CMK (cell line): ENCODE measurements at regions not wholly inside any gene's neighbourhood (a gene's known extent, or its start where the extent isn't known, plus 50 kb on each side); places are given as distances from the start of the nearest gene placed in this dataset.
"Not testable (repeated sequence)": the region's sequence is repeated elsewhere in the genome, so short reads cannot be mapped to it uniquely, and the experiment has no call there.

Source experiments
- DNase-seq: peaks from one replicate; pipeline ENCODE4 v3.0.0-alpha.2; 2010; ENCODE audit warnings: low read depth

GRCh38 chrX:68995780-68996551 is 167.1 kb downstream of the EFNB1 start:
- DNase-seq: no peak

- DNase-seq: no peak
These were observed 166.6 kb downstream of the EFNB1 start for GRCh38 chrX:68995386-68995779.

GRCh38 chrX:68994891-68995255 is 166.1 kb downstream of the EFNB1 start:
- DNase-seq: no peak

- DNase-seq: no peak
These were observed 165.5 kb downstream of the EFNB1 start for GRCh38 chrX:68994135-68994890.

GRCh38 chrX:68992821-68993397 is 164.1 kb downstream of the EFNB1 start:
- no peak for DNase-seq

- DNase-seq: no peak
These were observed 163.0 kb downstream of the EFNB1 start for GRCh38 chrX:68991691-68992345.

GRCh38 chrX:68990948-68991347 is 162.1 kb downstream of the EFNB1 start:
- no peak for DNase-seq

GRCh38 chrX:68989865-68990606 is 161.2 kb downstream of the EFNB1 start:
- no peak for DNase-seq

GRCh38 chrX:68989456-68989855 is 160.6 kb downstream of the EFNB1 start:
- no peak for DNase-seq

GRCh38 chrX:68988865-68989264 is 160.0 kb downstream of the EFNB1 start:
- no peak for DNase-seq

- DNase-seq: no peak
These were observed 156.4 kb downstream of the EFNB1 start for GRCh38 chrX:68985135-68985755.

- no peak for DNase-seq
These were observed 154.4 kb downstream of the EFNB1 start for GRCh38 chrX:68983004-68983857.

GRCh38 chrX:68982476-68982875 is 153.7 kb downstream of the EFNB1 start:
- no peak for DNase-seq

GRCh38 chrX:68980906-68981616 is 152.2 kb downstream of the EFNB1 start:
- no peak for DNase-seq

- DNase-seq: no peak
These were observed 149.8 kb downstream of the EFNB1 start for GRCh38 chrX:68978655-68979054.

GRCh38 chrX:68978255-68978654 is 149.4 kb downstream of the EFNB1 start:
- no peak for DNase-seq

- DNase-seq: no peak
These were observed 124.5 kb downstream of the EFNB1 start for GRCh38 chrX:68953331-68953730.

- DNase-seq: not testable (repeated sequence)
These were observed 123.3 kb downstream of the EFNB1 start for GRCh38 chrX:68951942-68952619.

- no peak for DNase-seq
These were observed 122.1 kb downstream of the EFNB1 start for GRCh38 chrX:68950937-68951336.
